H1 (cell line): ENCODE measurements at regions not wholly inside any gene's neighbourhood (a gene's known extent, or its start where the extent isn't known, plus 50 kb on each side); places are given as distances from the start of the nearest gene placed in this dataset.

Experiments used
- CTCF ChIA-PET: fragments of 300-600 bp; sonication (Branson Sonifier 250); formaldehyde crosslinking; loops from one replicate; lab custom pipeline; 2021; ENCODE audit not compliant: partially characterized antibody; lab: Charles Lee
- POLR2A ChIA-PET: fragments of 300-600 bp; sonication (Branson Sonifier 250); formaldehyde crosslinking; loops from one replicate; lab custom pipeline; 2021; ENCODE audit warnings: inconsistent platforms; ENCODE audit not compliant: partially characterized antibody; lab: Charles Lee
- DNase-seq, 2 experiments: peaks; one replicate each; pipeline versions ENCODE4 v3.0.0 to v3.0.0-alpha.2; 2010 to 2022; ENCODE audit warnings: low spot score in 2 of 2, low read depth in 1 of 2, mixed read lengths in 1 of 2
- FAIRE-seq: peaks from 2 replicates; lab custom pipeline; 2011; peaks lifted over from hg19 to GRCh38; lab: Jason Lieb, UNC
- H2AFZ ChIP-seq: 2 replicates; pipeline ENCODE4 v1.8.1; 2012; ENCODE audit warnings: low read length, inconsistent platforms
- H2AK5ac ChIP-seq: 2 replicates; pipeline ENCODE4 v1.6.1; 2013; ENCODE audit warnings: low read depth, low read length
- H2BK120ac ChIP-seq: replicated peaks from 2 replicates; pipeline ENCODE3; 2013; ENCODE audit warnings: low read depth, low read length, inconsistent platforms
- H2BK12ac ChIP-seq: 2 replicates; pipeline ENCODE4 v1.6.1; 2013; ENCODE audit warnings: low read depth, low read length
- H2BK15ac ChIP-seq: 2 replicates; pipeline ENCODE4 v1.6.1; 2013; ENCODE audit warnings: low read length
- H2BK20ac ChIP-seq: 2 replicates; pipeline ENCODE4 v1.6.1; 2013; ENCODE audit warnings: low read length
- H2BK5ac ChIP-seq: 2 replicates; pipeline ENCODE4 v1.6.1; 2013; ENCODE audit warnings: low read depth, low read length
- H3K14ac ChIP-seq: 2 replicates; pipeline ENCODE4 v1.6.1; 2013; ENCODE audit warnings: inconsistent platforms; ENCODE audit not compliant: insufficient read length
- H3K18ac ChIP-seq: 2 replicates; pipeline ENCODE4 v1.6.1; 2013; ENCODE audit warnings: low read length; ENCODE audit errors: extremely low read depth
- H3K23ac ChIP-seq: 2 replicates; pipeline ENCODE4 v1.6.1; 2013; ENCODE audit warnings: inconsistent platforms; ENCODE audit not compliant: insufficient read length
- H3K23me2 ChIP-seq: 2 replicates; pipeline ENCODE4 v1.6.1; 2013; ENCODE audit warnings: low read depth, low read length
- H3K27ac ChIP-seq: 2 replicates; pipeline ENCODE4 v1.6.1; 2011; ENCODE audit warnings: low read depth, low read length, inconsistent platforms
- H3K27me3 ChIP-seq, 4 experiments: replicated peaks in 1 of 4; 1 replicate in 1 of 4; 2 replicates in 3 of 4; pipeline versions ENCODE4 v1.6.1 to v1.8.1; 2011 to 2013; ENCODE audit warnings: low read length in 3 of 4, mild to moderate bottlenecking in 3 of 4, inconsistent platforms in 2 of 4, mixed read lengths in 2 of 4, moderate library complexity in 1 of 4; ENCODE audit not compliant: control insufficient read depth in 3 of 4, insufficient read depth in 3 of 4; ENCODE audit errors: extremely low read depth in 1 of 4
- H3K36me3 ChIP-seq, 4 experiments: 2 replicates each; pipeline versions ENCODE4 v1.6.1 to v1.8.1; 2011 to 2013; ENCODE audit warnings: mild to moderate bottlenecking in 4 of 4, low read length in 3 of 4, moderate library complexity in 2 of 4, control low read depth in 1 of 4, inconsistent platforms in 1 of 4; ENCODE audit not compliant: insufficient read depth in 4 of 4, control insufficient read depth in 2 of 4
- H3K4ac ChIP-seq: replicated peaks from 2 replicates; pipeline ENCODE3; 2013; ENCODE audit warnings: low read length, low read depth, mixed read lengths, inconsistent platforms; ENCODE audit not compliant: insufficient read length
- H3K4me1 ChIP-seq, 4 experiments: replicated peaks in 1 of 4; 1 replicate in 1 of 4; 2 replicates in 3 of 4; pipeline versions ENCODE4 v1.6.1 to v1.8.1; 2011 to 2013; ENCODE audit warnings: low read length in 3 of 4, inconsistent platforms in 2 of 4, mixed read lengths in 1 of 4; ENCODE audit not compliant: insufficient read depth in 4 of 4, control insufficient read depth in 3 of 4
- H3K4me2 ChIP-seq, 2 experiments: 2 replicates each; pipeline versions ENCODE4 v1.6.1 to v1.8.1; 2011 to 2013; ENCODE audit warnings: low read depth in 2 of 2, low read length in 2 of 2, control low read depth in 1 of 2, inconsistent platforms in 1 of 2, mild to moderate bottlenecking in 1 of 2; ENCODE audit not compliant: insufficient read depth in 1 of 2
- H3K4me3 ChIP-seq, 4 experiments: fragments of 200-600, 300-600 bp in 1 of 4; sonication (generic), shearing (Covaris generic), sonication (Bioruptor Twin) in 1 of 4; 2 replicates each; pipeline versions ENCODE4 v1.5.1 to v1.8.1; 2011 to 2016; ENCODE audit warnings: low read length in 4 of 4, low read depth in 3 of 4, control low read depth in 2 of 4, inconsistent platforms in 2 of 4, mild to moderate bottlenecking in 2 of 4, mixed read lengths in 1 of 4, moderate library complexity in 1 of 4; ENCODE audit not compliant: insufficient read depth in 2 of 4; ENCODE audit errors: extremely low read depth in 1 of 4
- H3K56ac ChIP-seq: replicated peaks from 2 replicates; pipeline ENCODE3; 2013; ENCODE audit warnings: low read depth, mild to moderate bottlenecking, mixed read lengths, low read length, inconsistent platforms; ENCODE audit not compliant: insufficient read length
- H3K79me1 ChIP-seq: 2 replicates; pipeline ENCODE4 v1.6.1; 2013; ENCODE audit warnings: low read depth, low read length, control low read depth
- H3K79me2 ChIP-seq, 2 experiments: 2 replicates each; pipeline versions ENCODE4 v1.6.1 to v1.8.1; 2012 to 2013; ENCODE audit warnings: low read length in 2 of 2, mild to moderate bottlenecking in 2 of 2, inconsistent platforms in 1 of 2; ENCODE audit not compliant: insufficient read depth in 2 of 2, control insufficient read depth in 1 of 2
- H3K9ac ChIP-seq, 4 experiments: replicated peaks in 1 of 4; 1 replicate in 1 of 4; 2 replicates in 3 of 4; pipeline versions ENCODE4 v1.6.1 to v1.8.1; 2011 to 2013; ENCODE audit warnings: low read depth in 3 of 4, low read length in 3 of 4, control low read depth in 2 of 4, mild to moderate bottlenecking in 2 of 4, moderate library complexity in 2 of 4, inconsistent platforms in 1 of 4; ENCODE audit errors: extremely low read depth in 1 of 4
- H3K9me3 ChIP-seq, 2 experiments: 2 replicates each; pipeline versions ENCODE4 v1.6.1 to v1.8.1; 2012 to 2013; ENCODE audit warnings: mild to moderate bottlenecking in 2 of 2, moderate library complexity in 2 of 2, control low read depth in 1 of 2, inconsistent platforms in 1 of 2, low read depth in 1 of 2, low read length in 1 of 2, mixed read lengths in 1 of 2; ENCODE audit not compliant: insufficient read depth in 2 of 2
- H4K20me1 ChIP-seq, 2 experiments: replicated peaks in 1 of 2; 2 replicates each; pipeline versions ENCODE3 to v1.8.1; 2011 to 2013; ENCODE audit warnings: inconsistent platforms in 2 of 2, low read length in 2 of 2, mild to moderate bottlenecking in 1 of 2; ENCODE audit not compliant: insufficient read depth in 2 of 2, control insufficient read depth in 1 of 2
- H4K5ac ChIP-seq: 2 replicates; pipeline ENCODE4 v1.6.1; 2013; ENCODE audit warnings: low read length, low read depth, mixed read lengths, inconsistent platforms; ENCODE audit not compliant: insufficient read length
- H4K8ac ChIP-seq: 2 replicates; pipeline ENCODE4 v1.8.0; 2013; ENCODE audit warnings: mild to moderate bottlenecking, moderate library complexity, low read length, inconsistent platforms; ENCODE audit not compliant: insufficient read depth; ENCODE audit errors: extremely low read depth
- H4K91ac ChIP-seq: replicated peaks from 2 replicates; pipeline ENCODE3; 2013; ENCODE audit warnings: low read length, mixed read lengths, inconsistent platforms; ENCODE audit not compliant: insufficient read length
- BACH1 ChIP-seq: IDR thresholded peaks from 2 replicates; pipeline ENCODE4 v1.6.1; 2012; ENCODE audit warnings: low read length, improper control_type of control experiment
- CBX5 ChIP-seq: fragments of 300-800, 300-1000 bp; sonication (generic); IDR thresholded peaks from 2 replicates; pipeline ENCODE4 v1.7.1; 2016; ENCODE audit warnings: antibody characterized with exemption, low read length, low read depth
- CREB1 ChIP-seq: IDR thresholded peaks from 2 replicates; pipeline ENCODE4 v1.6.1; 2012; ENCODE audit warnings: inconsistent platforms
- JUN ChIP-seq: IDR thresholded peaks from 2 replicates; pipeline ENCODE4 v1.6.1; 2011; ENCODE audit warnings: low read depth, mild to moderate bottlenecking, improper control_type of control experiment, low read length
- KDM1A ChIP-seq: fragments of 200-600, 300-600 bp; sonication (generic); IDR thresholded peaks from 2 replicates; pipeline ENCODE4 v1.7.1; 2016; ENCODE audit warnings: mild to moderate bottlenecking, low read length, borderline replicate concordance
- MAFK ChIP-seq: IDR thresholded peaks from 2 replicates; pipeline ENCODE4 v1.6.1; 2012; ENCODE audit warnings: low read depth, mild to moderate bottlenecking, improper control_type of control experiment, low read length
- RAD21 ChIP-seq, 2 experiments: IDR thresholded peaks in 1 of 2; conservative IDR thresholded peaks in 1 of 2; 2 replicates each; pipeline ENCODE4 v1.6.1; 2011; ENCODE audit warnings: low read depth in 2 of 2, low read length in 2 of 2, improper control_type of control experiment in 1 of 2, inconsistent platforms in 1 of 2, mild to moderate bottlenecking in 1 of 2, moderate library complexity in 1 of 2
- RFX5 ChIP-seq: IDR thresholded peaks from 2 replicates; pipeline ENCODE4 v1.6.1; 2011; ENCODE audit warnings: low read depth, low read length, improper control_type of control experiment, borderline replicate concordance
- RXRA ChIP-seq: IDR thresholded peaks from 2 replicates; pipeline ENCODE4 v1.6.1; 2011; ENCODE audit warnings: low read depth, mild to moderate bottlenecking, low read length, moderate library complexity; ENCODE audit not compliant: insufficient read depth
- SP2 ChIP-seq: IDR thresholded peaks from 2 replicates; pipeline ENCODE4 v1.6.1; 2012; ENCODE audit warnings: mild to moderate bottlenecking, low read length, inconsistent platforms
- TF ChIP-seq, protein P1 (sequence below): IDR thresholded peaks from 2 replicates; pipeline ENCODE4 v1.6.1; 2011; ENCODE audit warnings: low read length, improper control_type of control experiment
- TF ChIP-seq, protein P2 (sequence below): IDR thresholded peaks from 2 replicates; pipeline ENCODE4 v1.6.1; 2012; ENCODE audit warnings: inconsistent platforms
- TF ChIP-seq, protein P3 (sequence below): IDR thresholded peaks from 2 replicates; pipeline ENCODE4 v1.6.1; 2012; ENCODE audit warnings: inconsistent platforms

- DNase-seq (no peak), FAIRE-seq (no peak)
- H2BK120ac ChIP-seq: peak overlapping the region; percentile 74
- H3K23me2 ChIP-seq: peaks cover 7% of the 10 kb centered on the region
- no peak overlapping the region for H3K9ac ChIP-seq
- peak overlapping the region in 1 of 2 experiments; percentile 100; a peak in 2 of 4 replicates for H3K4me2 ChIP-seq
- 0 out of 2 replicates have a peak overlapping the region, but pooled peaks have one; percentile 88 for H2BK15ac ChIP-seq
- H3K23ac ChIP-seq: no peak overlapping the region
- peak overlapping the region; percentile 48 for H3K4ac ChIP-seq
- H3K79me1 ChIP-seq: peaks cover 18% of the 10 kb centered on the region
- POLR2A ChIA-PET: interaction anchor here (1.4 to 6.1 kb wide), 3 partner anchors 10 to 46 kb away, joined by 3 to 106 read pairs (median 9); no protein-coding TSS in a partner anchor
- no peak overlapping the region for H3K27ac ChIP-seq
- H3K4me3 ChIP-seq: no peak overlapping the region
- CTCF ChIA-PET: no interaction called here
- no peak overlapping the region for H2BK20ac ChIP-seq
- peaks cover 3 to 24% (median 13%) of the 10 kb centered on the region in 4 experiments for H3K4me1 ChIP-seq
- no peak overlapping the region for H4K8ac ChIP-seq
- peak overlapping the region; percentile 25; the same call in 1 of the 2 replicates for H3K18ac ChIP-seq
- peaks cover 0 to 67% (median 23%) of the 10 kb centered on the region in 4 experiments; a peak in 6 of 8 replicates for H3K36me3 ChIP-seq
- H2AK5ac ChIP-seq: no peak overlapping the region
- no peaks in the 10 kb centered on the region for H3K9me3 ChIP-seq
- no peaks in the 10 kb centered on the region for H4K20me1 ChIP-seq
- no peaks in the 10 kb centered on the region for H3K27me3 ChIP-seq
- H2AFZ ChIP-seq: no peak overlapping the region
- no peak overlapping the region for H3K56ac ChIP-seq
- peaks cover 41 to 80% of the 10 kb centered on the region in 2 experiments for H3K79me2 ChIP-seq
- H3K14ac ChIP-seq: no peak overlapping the region
- peak overlapping the region; percentile 58 for H4K91ac ChIP-seq
- peak overlapping the region; percentile 89 for H2BK5ac ChIP-seq
- H4K5ac ChIP-seq: peak overlapping the region; percentile 28
- H2BK12ac ChIP-seq: 0 out of 2 replicates have a peak overlapping the region, but pooled peaks have one; percentile 46
- TF ChIP-seq SP2 (no peak), KDM1A (no peak), RFX5 (no peak), JUN (no peak), MAFK (no peak), CREB1 (no peak), RAD21 (IDR thresholded peaks at IDR 0.05 in 1 of 2, conservative IDR thresholded peaks at IDR 0.05 in 1 of 2; ENCODE audit: low read depth in 2 of 2, low read length in 2 of 2) (no peak), CBX5 (no peak), RXRA (no peak), BACH1 (no peak)
- TF ChIP-seq, protein P1, sequence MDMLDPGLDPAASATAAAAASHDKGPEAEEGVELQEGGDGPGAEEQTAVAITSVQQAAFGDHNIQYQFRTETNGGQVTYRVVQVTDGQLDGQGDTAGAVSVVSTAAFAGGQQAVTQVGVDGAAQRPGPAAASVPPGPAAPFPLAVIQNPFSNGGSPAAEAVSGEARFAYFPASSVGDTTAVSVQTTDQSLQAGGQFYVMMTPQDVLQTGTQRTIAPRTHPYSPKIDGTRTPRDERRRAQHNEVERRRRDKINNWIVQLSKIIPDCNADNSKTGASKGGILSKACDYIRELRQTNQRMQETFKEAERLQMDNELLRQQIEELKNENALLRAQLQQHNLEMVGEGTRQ: no peak
- TF ChIP-seq, protein P2, sequence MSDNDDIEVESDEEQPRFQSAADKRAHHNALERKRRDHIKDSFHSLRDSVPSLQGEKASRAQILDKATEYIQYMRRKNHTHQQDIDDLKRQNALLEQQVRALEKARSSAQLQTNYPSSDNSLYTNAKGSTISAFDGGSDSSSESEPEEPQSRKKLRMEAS: no peak
- TF ChIP-seq, protein P3, sequence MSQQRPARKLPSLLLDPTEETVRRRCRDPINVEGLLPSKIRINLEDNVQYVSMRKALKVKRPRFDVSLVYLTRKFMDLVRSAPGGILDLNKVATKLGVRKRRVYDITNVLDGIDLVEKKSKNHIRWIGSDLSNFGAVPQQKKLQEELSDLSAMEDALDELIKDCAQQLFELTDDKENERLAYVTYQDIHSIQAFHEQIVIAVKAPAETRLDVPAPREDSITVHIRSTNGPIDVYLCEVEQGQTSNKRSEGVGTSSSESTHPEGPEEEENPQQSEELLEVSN: no peak
Observed at GRCh38 chr2:7882296-7882695, 799.6 kb upstream of the ID2 start.
